AG09319 (cell line): ENCODE measurements at regions not wholly inside any gene's neighbourhood (a gene's known extent, or its start where the extent isn't known, plus 50 kb on each side); places are given as distances from the start of the nearest gene placed in this dataset.

Experiments used
- DNase-seq: peaks from one replicate; pipeline ENCODE4 v3.0.0-alpha.2; 2010; ENCODE audit warnings: low read depth; ENCODE audit errors: extremely low read depth
- TF ChIP-seq, protein P1 (sequence below): IDR thresholded peaks from 2 replicates; pipeline ENCODE4 v1.5.1; 2011; ENCODE audit warnings: low read depth, mild to moderate bottlenecking, inconsistent platforms, low read length, moderate library complexity

DNA sequence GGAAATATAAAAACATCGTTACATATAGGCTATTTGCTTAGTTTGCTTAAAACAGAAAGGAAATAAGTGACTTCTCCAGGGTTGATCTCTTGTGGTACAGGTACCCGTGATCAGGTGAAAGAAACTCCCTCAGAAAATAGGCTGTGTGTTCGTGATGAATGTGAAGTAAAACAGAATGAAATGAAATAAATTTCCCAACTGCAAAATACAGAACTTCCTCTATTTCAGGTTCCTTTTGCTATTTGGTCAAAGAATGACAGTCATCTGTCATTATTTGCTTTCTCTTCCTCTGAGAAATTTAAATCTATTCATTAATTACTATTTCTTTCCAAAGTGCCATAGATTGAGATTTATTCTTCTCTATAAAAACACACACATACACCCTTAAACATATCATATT lies 408.1 kb downstream of the FAM170A start:
- TF ChIP-seq, protein P1, sequence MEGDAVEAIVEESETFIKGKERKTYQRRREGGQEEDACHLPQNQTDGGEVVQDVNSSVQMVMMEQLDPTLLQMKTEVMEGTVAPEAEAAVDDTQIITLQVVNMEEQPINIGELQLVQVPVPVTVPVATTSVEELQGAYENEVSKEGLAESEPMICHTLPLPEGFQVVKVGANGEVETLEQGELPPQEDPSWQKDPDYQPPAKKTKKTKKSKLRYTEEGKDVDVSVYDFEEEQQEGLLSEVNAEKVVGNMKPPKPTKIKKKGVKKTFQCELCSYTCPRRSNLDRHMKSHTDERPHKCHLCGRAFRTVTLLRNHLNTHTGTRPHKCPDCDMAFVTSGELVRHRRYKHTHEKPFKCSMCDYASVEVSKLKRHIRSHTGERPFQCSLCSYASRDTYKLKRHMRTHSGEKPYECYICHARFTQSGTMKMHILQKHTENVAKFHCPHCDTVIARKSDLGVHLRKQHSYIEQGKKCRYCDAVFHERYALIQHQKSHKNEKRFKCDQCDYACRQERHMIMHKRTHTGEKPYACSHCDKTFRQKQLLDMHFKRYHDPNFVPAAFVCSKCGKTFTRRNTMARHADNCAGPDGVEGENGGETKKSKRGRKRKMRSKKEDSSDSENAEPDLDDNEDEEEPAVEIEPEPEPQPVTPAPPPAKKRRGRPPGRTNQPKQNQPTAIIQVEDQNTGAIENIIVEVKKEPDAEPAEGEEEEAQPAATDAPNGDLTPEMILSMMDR: no peak
- DNase-seq: no peak

GRCh38 chr5:120039111-120039510 lies 409.8 kb downstream of the FAM170A start:
- no peak for DNase-seq
- TF ChIP-seq, protein P1: no peak

GRCh38 chr5:120043431-120043830 lies 414.1 kb downstream of the FAM170A start:
- no peak for DNase-seq
- TF ChIP-seq, protein P1: no peak

- TF ChIP-seq, protein P1: no peak
These were observed 410.9 kb upstream of the PRR16 start for GRCh38 chr5:120052916-120053828.

GRCh38 chr5:120053841-120054240 lies 410.3 kb upstream of the PRR16 start:
- TF ChIP-seq, protein P1: no peak
- DNase-seq: no peak

More at GRCh38 chr5:120052916-120053828, 410.9 kb upstream of the PRR16 start:
- no peak for DNase-seq

GRCh38 chr5:120055858-120056257 lies 408.2 kb upstream of the PRR16 start:
- DNase-seq: peak; percentile 46

DNA sequence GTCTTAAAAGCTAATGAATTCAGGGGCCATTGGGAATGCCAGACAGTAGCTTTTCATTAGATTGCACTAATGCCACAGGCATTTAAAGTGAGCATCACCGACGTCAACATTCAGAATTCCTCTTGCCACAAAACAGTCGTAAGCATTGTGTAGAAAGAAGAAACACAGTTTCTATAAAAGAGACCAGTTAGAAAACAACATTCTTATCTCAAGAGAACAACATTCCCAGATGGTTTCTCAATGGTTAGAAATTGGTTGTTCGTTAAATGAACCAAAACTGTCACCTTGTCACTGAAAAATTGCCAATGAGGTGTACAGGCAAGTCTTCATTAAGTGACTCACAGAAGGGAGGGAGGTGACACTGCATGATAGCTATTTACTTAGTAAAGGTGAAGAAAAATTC lies 401.6 kb upstream of the PRR16 start:
- DNase-seq: no peak
- TF ChIP-seq, protein P1: no peak

More at GRCh38 chr5:120055858-120056257, 408.2 kb upstream of the PRR16 start:
- TF ChIP-seq, protein P1: peak; percentile 64
